Brain microvascular endothelial cell (primary cell): ENCODE measurements at regions not wholly inside any gene's neighbourhood (a gene's known extent, or its start where the extent isn't known, plus 50 kb on each side); places are given as distances from the start of the nearest gene placed in this dataset.
"Not testable (repeated sequence)": the region's sequence is repeated elsewhere in the genome, so short reads cannot be mapped to it uniquely, and the experiment has no call there.

Source experiments
- DNase-seq: peaks from one replicate; pipeline ENCODE4 v3.0.0-alpha.2; 2020
- H3K27ac ChIP-seq: fragments of 250-450 bp; sonication (Bioruptor Pico); 2 replicates; pipeline ENCODE4 v1.5.1; 2020; ENCODE audit warnings: mild to moderate bottlenecking, moderate library complexity
- H3K27me3 ChIP-seq: fragments of 250-450 bp; sonication (Bioruptor Pico); replicated peaks from 2 replicates; pipeline ENCODE4 v1.5.1; 2020; ENCODE audit warnings: mild to moderate bottlenecking
- H3K36me3 ChIP-seq: fragments of 250-450 bp; sonication (Bioruptor Pico); replicated peaks from 2 replicates; pipeline ENCODE4 v1.5.1; 2020; ENCODE audit warnings: mild to moderate bottlenecking
- H3K4me3 ChIP-seq: 2 replicates; pipeline ENCODE4 v1.5.1; 2011; ENCODE audit warnings: low read depth, mild to moderate bottlenecking, control low read depth, low read length, moderate library complexity
- CTCF ChIP-seq: IDR thresholded peaks from 2 replicates; pipeline ENCODE4 v1.5.1; 2011; ENCODE audit warnings: low read depth, mild to moderate bottlenecking, moderate library complexity, low read length, control low read depth, inconsistent platforms; ENCODE audit errors: missing control alignments
- in situ Hi-C: cut with HindIII; loops from 2 replicates; pipeline ENCODE4 v1.10.0; 2017; ENCODE audit warnings: low sequenced_read_pairs, low pct_ligation_motif_present

GRCh38 chr2:113386780-113387433, 50.6 kb upstream of the ZNG1B start:
- H3K27me3 ChIP-seq, H3K27ac ChIP-seq, DNase-seq, H3K36me3 ChIP-seq, H3K4me3 ChIP-seq, in situ Hi-C loops: not testable (repeated sequence)

GRCh38 chr2:113379621-113380020, 57.9 kb upstream of the ZNG1B start:
- H3K27me3 ChIP-seq, H3K36me3 ChIP-seq, H3K27ac ChIP-seq, H3K4me3 ChIP-seq, DNase-seq, in situ Hi-C loops: not testable (repeated sequence)

- Histone ChIP-seq H3K4me3 (no peak overlapping the region), H3K27ac (no peak overlapping the region), H3K36me3 (no peaks in the 10 kb centered on the region), H3K27me3 (no peaks in the 10 kb centered on the region)
- DNase-seq, result no peak
- no peak for TF ChIP-seq CTCF
- in situ Hi-C loops, result no loop called here
Observed at GRCh38 chr2:113376913-113377445, 60.5 kb upstream of the ZNG1B start.

DNA sequence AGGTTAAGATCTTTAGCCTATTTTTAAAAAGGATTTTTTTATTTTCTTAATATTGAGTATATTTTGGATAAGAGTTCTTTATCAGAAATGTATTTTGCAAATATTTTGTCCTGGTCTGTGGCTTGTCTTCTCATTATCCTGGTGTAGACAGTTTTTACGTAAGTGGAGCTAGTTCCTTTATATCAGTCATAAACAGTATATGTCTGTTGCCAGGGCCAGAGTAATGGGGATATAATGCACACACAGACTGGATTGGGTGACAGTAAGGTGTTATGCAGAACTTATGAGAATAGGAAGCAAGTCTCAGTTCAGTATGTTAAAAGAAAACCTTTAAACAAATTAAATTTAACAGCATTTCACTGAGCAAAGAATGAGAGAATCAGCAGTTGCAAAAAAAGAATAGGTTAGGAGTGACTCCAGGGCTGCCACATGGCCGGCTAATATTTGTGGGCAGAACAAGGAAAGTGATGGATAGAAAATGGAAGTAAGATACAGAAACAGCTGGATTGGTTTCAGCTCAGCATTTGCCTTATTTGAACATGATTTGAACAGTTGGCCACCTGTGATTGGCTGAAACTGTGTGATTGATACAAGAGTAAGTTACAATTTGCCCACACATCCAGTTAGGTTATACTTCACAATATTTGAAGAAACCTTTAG, 61.1 kb upstream of the ZNG1B start:
- Histone ChIP-seq H3K36me3 (no peaks in the 10 kb centered on the region), H3K4me3 (no peak overlapping the region), H3K27ac (no peak overlapping the region), H3K27me3 (no peaks in the 10 kb centered on the region)
- in situ Hi-C loops, result no loop called here
- no peak for DNase-seq
- TF ChIP-seq CTCF, result no peak

DNA sequence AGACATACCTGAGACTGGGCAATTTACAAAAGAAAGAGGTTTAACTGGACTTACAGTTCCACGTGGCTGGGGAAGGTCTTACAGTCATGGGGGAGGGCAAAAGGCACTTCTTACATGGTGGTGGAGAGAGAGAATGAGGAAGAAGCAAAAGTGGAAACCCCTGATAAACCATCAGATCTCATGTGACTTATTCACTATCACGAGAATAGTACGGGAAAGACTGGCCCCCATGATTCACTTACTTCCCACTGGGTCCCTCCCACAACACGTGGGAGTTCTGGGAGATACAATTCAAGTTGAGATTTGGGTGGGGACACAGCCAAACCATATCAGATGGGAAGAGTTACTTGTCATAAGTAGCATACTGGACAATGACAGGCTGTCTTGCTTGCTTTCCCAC, 62.6 kb upstream of the ZNG1B start:
- H3K4me3 ChIP-seq, H3K27ac ChIP-seq, H3K36me3 ChIP-seq, DNase-seq, in situ Hi-C loops, H3K27me3 ChIP-seq: not testable (repeated sequence)

DNA sequence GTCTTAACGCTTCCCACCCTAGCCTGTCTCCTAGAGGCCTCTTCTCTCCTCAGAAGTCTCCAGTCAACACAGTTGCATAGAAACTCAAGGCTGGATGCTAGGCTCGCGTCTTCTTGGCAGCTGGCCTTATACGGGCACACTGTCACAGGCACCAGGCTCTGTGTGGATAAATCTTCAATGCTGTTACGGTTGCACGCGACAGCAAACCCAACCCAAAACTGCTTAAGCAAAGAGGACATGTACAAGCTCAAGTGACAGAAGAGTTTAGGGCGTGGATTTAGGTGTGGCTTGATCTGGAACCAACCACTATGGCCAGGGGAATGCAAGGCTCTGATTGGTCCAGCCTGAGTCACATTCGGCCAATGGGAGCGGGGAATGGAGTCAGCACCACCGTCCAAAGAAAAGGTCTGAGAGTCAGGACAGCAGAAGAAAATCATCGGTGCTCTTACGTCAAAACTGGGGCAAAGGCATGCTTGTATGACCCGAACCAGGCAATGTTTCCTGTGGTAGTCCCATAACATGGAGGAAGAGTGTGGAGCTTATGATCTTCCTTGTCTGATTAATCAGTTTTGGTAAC, 65.1 kb upstream of the ZNG1B start:
- H3K27me3 ChIP-seq, H3K36me3 ChIP-seq, H3K27ac ChIP-seq, H3K4me3 ChIP-seq, DNase-seq, in situ Hi-C loops: not testable (repeated sequence)

DNA sequence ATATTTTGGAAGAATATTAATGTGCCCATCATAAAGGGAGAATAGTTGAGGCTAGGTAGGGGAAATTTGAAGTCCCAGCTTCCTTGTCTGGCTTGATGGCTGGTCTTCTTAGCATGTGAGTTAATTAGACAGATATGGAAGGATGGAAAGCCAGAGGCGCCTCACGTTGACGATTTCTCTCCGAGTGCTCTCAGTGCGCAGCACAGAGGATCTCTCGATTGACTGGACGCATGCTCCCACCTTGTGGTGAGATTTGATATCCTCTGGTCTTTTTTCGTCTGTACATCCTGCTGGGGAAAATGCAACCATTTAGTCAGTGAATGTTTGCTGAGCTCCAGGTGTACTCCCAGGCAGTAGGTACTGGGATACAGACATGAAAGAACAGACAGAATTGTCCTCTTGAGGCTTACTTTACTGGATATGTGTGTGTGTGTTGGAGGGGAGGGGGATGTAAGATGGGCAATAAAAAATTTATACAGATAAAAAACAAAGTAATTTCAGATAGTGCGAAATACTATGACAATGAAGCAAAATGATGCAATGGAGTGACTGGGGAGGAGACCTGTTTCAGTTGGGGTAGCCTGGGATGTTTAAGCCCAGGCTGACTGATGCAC, 66.9 kb upstream of the ZNG1B start:
- H3K4me3 ChIP-seq, result no peak overlapping the region
- no peaks in the 10 kb centered on the region for H3K36me3 ChIP-seq
- TF ChIP-seq CTCF, result peak; percentile 71
- no peaks in the 10 kb centered on the region for H3K27me3 ChIP-seq
- peak; percentile 80 for DNase-seq
- in situ Hi-C loops, result no loop called here
- H3K27ac ChIP-seq, result no peak overlapping the region
